HG03520 (cell line): ENCODE measurements at regions not wholly inside any gene's neighbourhood (a gene's known extent, or its start where the extent isn't known, plus 50 kb on each side); places are given as distances from the start of the nearest gene placed in this dataset.
A peak's percentile ranks its signal among the peaks of the same experiment; 100 is the strongest.

Experiments
- ATAC-seq: cut with Tn5 transposase; IDR thresholded peaks from one replicate; pipeline ENCODE4 v1.9.1; 2021; ENCODE audit warnings: mild to moderate bottlenecking, moderate library complexity; ENCODE audit not compliant: unreplicated experiment

GRCh38 chr13:60627071-60627686 is 230.2 kb downstream of the TDRD3 start:
- peak; percentile 71 for ATAC-seq
